H1 (cell line): ENCODE measurements at regions not wholly inside any gene's neighbourhood (a gene's known extent, or its start where the extent isn't known, plus 50 kb on each side); places are given as distances from the start of the nearest gene placed in this dataset.

Source experiments
- CTCF ChIA-PET: fragments of 300-600 bp; sonication (Branson Sonifier 250); formaldehyde crosslinking; loops from one replicate; lab custom pipeline; 2021; ENCODE audit not compliant: partially characterized antibody; lab: Charles Lee
- POLR2A ChIA-PET: fragments of 300-600 bp; sonication (Branson Sonifier 250); formaldehyde crosslinking; loops from one replicate; lab custom pipeline; 2021; ENCODE audit warnings: inconsistent platforms; ENCODE audit not compliant: partially characterized antibody; lab: Charles Lee
- DNase-seq, 2 experiments: peaks; one replicate each; pipeline versions ENCODE4 v3.0.0 to v3.0.0-alpha.2; 2010 to 2022; ENCODE audit warnings: low spot score in 2 of 2, low read depth in 1 of 2, mixed read lengths in 1 of 2
- FAIRE-seq: peaks from 2 replicates; lab custom pipeline; 2011; peaks lifted over from hg19 to GRCh38; lab: Jason Lieb, UNC
- H2AFZ ChIP-seq: 2 replicates; pipeline ENCODE4 v1.8.1; 2012; ENCODE audit warnings: low read length, inconsistent platforms
- H2AK5ac ChIP-seq: 2 replicates; pipeline ENCODE4 v1.6.1; 2013; ENCODE audit warnings: low read depth, low read length
- H2BK120ac ChIP-seq: replicated peaks from 2 replicates; pipeline ENCODE3; 2013; ENCODE audit warnings: low read depth, low read length, inconsistent platforms
- H2BK12ac ChIP-seq: 2 replicates; pipeline ENCODE4 v1.6.1; 2013; ENCODE audit warnings: low read depth, low read length
- H2BK15ac ChIP-seq: 2 replicates; pipeline ENCODE4 v1.6.1; 2013; ENCODE audit warnings: low read length
- H2BK20ac ChIP-seq: 2 replicates; pipeline ENCODE4 v1.6.1; 2013; ENCODE audit warnings: low read length
- H2BK5ac ChIP-seq: 2 replicates; pipeline ENCODE4 v1.6.1; 2013; ENCODE audit warnings: low read depth, low read length
- H3K14ac ChIP-seq: 2 replicates; pipeline ENCODE4 v1.6.1; 2013; ENCODE audit warnings: inconsistent platforms; ENCODE audit not compliant: insufficient read length
- H3K18ac ChIP-seq: 2 replicates; pipeline ENCODE4 v1.6.1; 2013; ENCODE audit warnings: low read length; ENCODE audit errors: extremely low read depth
- H3K23ac ChIP-seq: 2 replicates; pipeline ENCODE4 v1.6.1; 2013; ENCODE audit warnings: inconsistent platforms; ENCODE audit not compliant: insufficient read length
- H3K23me2 ChIP-seq: 2 replicates; pipeline ENCODE4 v1.6.1; 2013; ENCODE audit warnings: low read depth, low read length
- H3K27ac ChIP-seq: 2 replicates; pipeline ENCODE4 v1.6.1; 2011; ENCODE audit warnings: low read depth, low read length, inconsistent platforms
- H3K27me3 ChIP-seq, 4 experiments: replicated peaks in 1 of 4; 1 replicate in 1 of 4; 2 replicates in 3 of 4; pipeline versions ENCODE4 v1.6.1 to v1.8.1; 2011 to 2013; ENCODE audit warnings: low read length in 3 of 4, mild to moderate bottlenecking in 3 of 4, inconsistent platforms in 2 of 4, mixed read lengths in 2 of 4, moderate library complexity in 1 of 4; ENCODE audit not compliant: control insufficient read depth in 3 of 4, insufficient read depth in 3 of 4; ENCODE audit errors: extremely low read depth in 1 of 4
- H3K36me3 ChIP-seq, 4 experiments: 2 replicates each; pipeline versions ENCODE4 v1.6.1 to v1.8.1; 2011 to 2013; ENCODE audit warnings: mild to moderate bottlenecking in 4 of 4, low read length in 3 of 4, moderate library complexity in 2 of 4, control low read depth in 1 of 4, inconsistent platforms in 1 of 4; ENCODE audit not compliant: insufficient read depth in 4 of 4, control insufficient read depth in 2 of 4
- H3K4ac ChIP-seq: replicated peaks from 2 replicates; pipeline ENCODE3; 2013; ENCODE audit warnings: low read length, low read depth, mixed read lengths, inconsistent platforms; ENCODE audit not compliant: insufficient read length
- H3K4me1 ChIP-seq, 4 experiments: replicated peaks in 1 of 4; 1 replicate in 1 of 4; 2 replicates in 3 of 4; pipeline versions ENCODE4 v1.6.1 to v1.8.1; 2011 to 2013; ENCODE audit warnings: low read length in 3 of 4, inconsistent platforms in 2 of 4, mixed read lengths in 1 of 4; ENCODE audit not compliant: insufficient read depth in 4 of 4, control insufficient read depth in 3 of 4
- H3K4me2 ChIP-seq, 2 experiments: 2 replicates each; pipeline versions ENCODE4 v1.6.1 to v1.8.1; 2011 to 2013; ENCODE audit warnings: low read depth in 2 of 2, low read length in 2 of 2, control low read depth in 1 of 2, inconsistent platforms in 1 of 2, mild to moderate bottlenecking in 1 of 2; ENCODE audit not compliant: insufficient read depth in 1 of 2
- H3K4me3 ChIP-seq, 4 experiments: fragments of 200-600, 300-600 bp in 1 of 4; sonication (generic), shearing (Covaris generic), sonication (Bioruptor Twin) in 1 of 4; 2 replicates each; pipeline versions ENCODE4 v1.5.1 to v1.8.1; 2011 to 2016; ENCODE audit warnings: low read length in 4 of 4, low read depth in 3 of 4, control low read depth in 2 of 4, inconsistent platforms in 2 of 4, mild to moderate bottlenecking in 2 of 4, mixed read lengths in 1 of 4, moderate library complexity in 1 of 4; ENCODE audit not compliant: insufficient read depth in 2 of 4; ENCODE audit errors: extremely low read depth in 1 of 4
- H3K56ac ChIP-seq: replicated peaks from 2 replicates; pipeline ENCODE3; 2013; ENCODE audit warnings: low read depth, mild to moderate bottlenecking, mixed read lengths, low read length, inconsistent platforms; ENCODE audit not compliant: insufficient read length
- H3K79me1 ChIP-seq: 2 replicates; pipeline ENCODE4 v1.6.1; 2013; ENCODE audit warnings: low read depth, low read length, control low read depth
- H3K79me2 ChIP-seq, 2 experiments: 2 replicates each; pipeline versions ENCODE4 v1.6.1 to v1.8.1; 2012 to 2013; ENCODE audit warnings: low read length in 2 of 2, mild to moderate bottlenecking in 2 of 2, inconsistent platforms in 1 of 2; ENCODE audit not compliant: insufficient read depth in 2 of 2, control insufficient read depth in 1 of 2
- H3K9ac ChIP-seq, 4 experiments: replicated peaks in 1 of 4; 1 replicate in 1 of 4; 2 replicates in 3 of 4; pipeline versions ENCODE4 v1.6.1 to v1.8.1; 2011 to 2013; ENCODE audit warnings: low read depth in 3 of 4, low read length in 3 of 4, control low read depth in 2 of 4, mild to moderate bottlenecking in 2 of 4, moderate library complexity in 2 of 4, inconsistent platforms in 1 of 4; ENCODE audit errors: extremely low read depth in 1 of 4
- H3K9me3 ChIP-seq, 2 experiments: 2 replicates each; pipeline versions ENCODE4 v1.6.1 to v1.8.1; 2012 to 2013; ENCODE audit warnings: mild to moderate bottlenecking in 2 of 2, moderate library complexity in 2 of 2, control low read depth in 1 of 2, inconsistent platforms in 1 of 2, low read depth in 1 of 2, low read length in 1 of 2, mixed read lengths in 1 of 2; ENCODE audit not compliant: insufficient read depth in 2 of 2
- H4K20me1 ChIP-seq, 2 experiments: replicated peaks in 1 of 2; 2 replicates each; pipeline versions ENCODE3 to v1.8.1; 2011 to 2013; ENCODE audit warnings: inconsistent platforms in 2 of 2, low read length in 2 of 2, mild to moderate bottlenecking in 1 of 2; ENCODE audit not compliant: insufficient read depth in 2 of 2, control insufficient read depth in 1 of 2
- H4K5ac ChIP-seq: 2 replicates; pipeline ENCODE4 v1.6.1; 2013; ENCODE audit warnings: low read length, low read depth, mixed read lengths, inconsistent platforms; ENCODE audit not compliant: insufficient read length
- H4K8ac ChIP-seq: 2 replicates; pipeline ENCODE4 v1.8.0; 2013; ENCODE audit warnings: mild to moderate bottlenecking, moderate library complexity, low read length, inconsistent platforms; ENCODE audit not compliant: insufficient read depth; ENCODE audit errors: extremely low read depth
- H4K91ac ChIP-seq: replicated peaks from 2 replicates; pipeline ENCODE3; 2013; ENCODE audit warnings: low read length, mixed read lengths, inconsistent platforms; ENCODE audit not compliant: insufficient read length
- POU5F1 ChIP-seq: IDR thresholded peaks from 2 replicates; pipeline ENCODE4 v1.6.1; 2011; ENCODE audit warnings: low read depth, mild to moderate bottlenecking, low read length, moderate library complexity
- TCF12 ChIP-seq: IDR thresholded peaks from 2 replicates; pipeline ENCODE4 v1.6.1; 2011; ENCODE audit warnings: low read depth, mild to moderate bottlenecking, low read length
- WGBS, 2 experiments: shearing (Covaris generic) in 1 of 2; methylation state at CpG; one replicate each; pipeline versions ENCODE4 v1.1.6 to v1.1.7; 2013 to 2015; ENCODE audit warnings: low lambda C conversion rate in 2 of 2, mixed read lengths in 2 of 2, inconsistent platforms in 1 of 2, low coverage in 1 of 2, missing lambda C conversion rate in 1 of 2; ENCODE audit not compliant: insufficient replicate concordance in 2 of 2, insufficient coverage in 1 of 2, insufficient read length in 1 of 2; ENCODE audit errors: extremely low coverage in 1 of 2, missing lambda C conversion rate in 1 of 2; 5-methylcytosine and 5-hydroxymethylcytosine counted together

- H3K4me1 ChIP-seq, result peaks cover 0 to 4% (median 0%) of the 10 kb centered on the region in 4 experiments; a peak in 3 of 7 replicates
- no peak for FAIRE-seq
- TF ChIP-seq TCF12 (no peak), POU5F1 (peak; percentile 46; the same call in 1 of the 2 replicates)
- no peak overlapping the region for H3K4me2 ChIP-seq
- no peak overlapping the region for H4K91ac ChIP-seq
- no peaks in the 10 kb centered on the region for H3K23me2 ChIP-seq
- H3K79me2 ChIP-seq, result no peaks in the 10 kb centered on the region
- H3K36me3 ChIP-seq, result no peaks in the 10 kb centered on the region
- H3K14ac ChIP-seq, result no peak overlapping the region
- H3K23ac ChIP-seq, result no peak overlapping the region
- no peak overlapping the region for H2BK120ac ChIP-seq
- H3K4ac ChIP-seq, result no peak overlapping the region
- H4K20me1 ChIP-seq, result no peaks in the 10 kb centered on the region
- CTCF ChIA-PET, result interaction anchor here (0.7 to 2.9 kb wide), 10 partner anchors 11 to 297 kb away, joined by 3 to 15 read pairs (median 4); no protein-coding TSS in a partner anchor
- 79% methylated on average over 10 of the region's 10 CpGs; no CpG with 5 or more reads in 1 of the 2 experiments for WGBS, 2 experiments
- H4K8ac ChIP-seq, result no peak overlapping the region
- no peaks in the 10 kb centered on the region for H3K79me1 ChIP-seq
- H2BK12ac ChIP-seq, result no peak overlapping the region
- POLR2A ChIA-PET, result no interaction called here
- H3K9ac ChIP-seq, result no peak overlapping the region
- no peak overlapping the region for H4K5ac ChIP-seq
- H3K27me3 ChIP-seq, result no peaks in the 10 kb centered on the region
- no peak overlapping the region for H3K18ac ChIP-seq
- no peak overlapping the region for H3K4me3 ChIP-seq
- no peak overlapping the region for H2BK15ac ChIP-seq
- no peak overlapping the region for H2BK20ac ChIP-seq
- no peak overlapping the region; the same call in 1 of the 2 replicates for H2AK5ac ChIP-seq
- no peak overlapping the region for H3K27ac ChIP-seq
- H3K56ac ChIP-seq, result no peak overlapping the region
- H2BK5ac ChIP-seq, result no peak overlapping the region
- no peak for DNase-seq
- no peaks in the 10 kb centered on the region for H3K9me3 ChIP-seq
- no peak overlapping the region for H2AFZ ChIP-seq
Measured at GRCh38 chr11:128335729-128336128, 251.6 kb downstream of the ETS1 start.
